HepG2 (cell line): ENCODE measurements at regions not wholly inside any gene's neighbourhood (a gene's known extent, or its start where the extent isn't known, plus 50 kb on each side); places are given as distances from the start of the nearest gene placed in this dataset.

ENCODE experiments used
- ATAC-seq: fragments of 200-7000 bp; cut with Tn5 transposase; 3 replicates; pipeline ENCODE4 v1.9.1; 2020; ENCODE audit warnings: mild to moderate bottlenecking, moderate library complexity
- BruUV-seq: library from RNA; stranded (reverse); fragments of 400-500 nt; replicated peaks from 2 replicates; lab custom pipeline; 2021; lab: Mats Ljungman, UMichigan
- CTCF ChIA-PET: fragments of 300-600 bp; formaldehyde crosslinking; extraction: SDS; loops from one replicate; lab custom pipeline; 2021; ENCODE audit warnings: low total read pairs, inconsistent platforms, low intra/inter-chr PET ratio; lab: Yijun Ruan, JAX
- POLR2A ChIA-PET: fragments of 350-600 bp; sonication (Branson Sonifier 250); formaldehyde crosslinking; loops from one replicate; lab custom pipeline; 2020; ENCODE audit warnings: antibody characterized with exemption, inconsistent platforms; lab: Yijun Ruan, JAX
- DNase-seq: peaks from one replicate; pipeline ENCODE4 v3.0.0-alpha.2; 2015; ENCODE audit warnings: low spot score
- FAIRE-seq: peaks from 3 replicates; lab custom pipeline; 2011; peaks lifted over from hg19 to GRCh38; lab: Jason Lieb, UNC
- H2AFZ ChIP-seq: one replicate; pipeline ENCODE4 v1.6.1; 2011; ENCODE audit warnings: low read length, inconsistent platforms
- H3K27ac ChIP-seq: fragments of 300-600 bp; 3 replicates; pipeline ENCODE4 v1.8.0; 2011; ENCODE audit warnings: mixed run types, mild to moderate bottlenecking, mixed read lengths, low read length, inconsistent platforms; ENCODE audit not compliant: insufficient read depth; ENCODE audit errors: extremely low read length
- H3K27me3 ChIP-seq, 2 experiments: fragments of 200-600 bp in 1 of 2; 2 replicates in 1 of 2; 3 replicates in 1 of 2; pipeline versions ENCODE4 v1.6.0 to v1.8.0; 2011; ENCODE audit warnings: low read length in 2 of 2, mild to moderate bottlenecking in 2 of 2, moderate library complexity in 2 of 2, inconsistent platforms in 1 of 2; ENCODE audit not compliant: insufficient read depth in 2 of 2, control insufficient read depth in 1 of 2
- H3K36me3 ChIP-seq, 2 experiments: fragments of 200-600 bp in 1 of 2; replicated peaks in 1 of 2; 2 replicates in 1 of 2; 3 replicates in 1 of 2; pipeline versions ENCODE4 v1.5.1 to v1.8.0; 2011; ENCODE audit warnings: low read length in 2 of 2, inconsistent platforms in 1 of 2; ENCODE audit not compliant: insufficient read depth in 2 of 2, control insufficient read depth in 1 of 2
- H3K4me1 ChIP-seq: 2 replicates; pipeline ENCODE4 v1.5.1; 2012; ENCODE audit warnings: low read length, inconsistent platforms; ENCODE audit not compliant: insufficient read depth
- H3K4me2 ChIP-seq: 2 replicates; pipeline ENCODE4 v1.6.0; 2011; ENCODE audit warnings: low read depth, low read length, inconsistent platforms
- H3K4me3 ChIP-seq, 3 experiments: fragments of 200-600 bp in 1 of 3; sonication (generic), shearing (Covaris generic) in 1 of 3; replicated peaks in 1 of 3; 2 replicates each; pipeline ENCODE4 v1.5.1; 2011 to 2016; ENCODE audit warnings: low read length in 3 of 3, inconsistent platforms in 2 of 3, low read depth in 2 of 3, mild to moderate bottlenecking in 2 of 3, control low read depth in 1 of 3, mixed read lengths in 1 of 3; ENCODE audit not compliant: insufficient read depth in 1 of 3
- H3K79me2 ChIP-seq: one replicate; pipeline ENCODE4 v1.6.1; 2011; ENCODE audit warnings: low read length, inconsistent platforms; ENCODE audit not compliant: insufficient read depth
- H3K9ac ChIP-seq: 2 replicates; pipeline ENCODE4 v1.6.0; 2011; ENCODE audit warnings: mild to moderate bottlenecking, low read depth, low read length, inconsistent platforms; ENCODE audit not compliant: insufficient read depth
- H3K9me3 ChIP-seq: 2 replicates; pipeline ENCODE4 v1.5.1; 2012; ENCODE audit warnings: mild to moderate bottlenecking, low read length
- H4K20me1 ChIP-seq: 2 replicates; pipeline ENCODE4 v1.6.0; 2011; ENCODE audit warnings: inconsistent platforms, mild to moderate bottlenecking, low read length, moderate library complexity; ENCODE audit not compliant: insufficient read depth
- AGO1 ChIP-seq: fragments of 200-400 bp; formaldehyde crosslinking; IDR thresholded peaks from 2 replicates; pipeline ENCODE4 v1.6.1; 2017; ENCODE audit warnings: mild to moderate bottlenecking, low read depth, low read length, moderate library complexity; ENCODE audit not compliant: poor library complexity, severe bottlenecking
- CHD2 ChIP-seq: IDR thresholded peaks from 2 replicates; pipeline ENCODE4 v1.6.1; 2011; ENCODE audit warnings: low read depth, low read length, improper control_type of control experiment
- SMARCC2 ChIP-seq: fragments of 450-650 bp; IDR thresholded peaks from 2 replicates; pipeline ENCODE4 v1.6.1; 2017; ENCODE audit warnings: antibody characterized with exemption, mild to moderate bottlenecking
- SPEN ChIP-seq: sonication (generic); formaldehyde crosslinking; IDR thresholded peaks from 2 replicates; pipeline ENCODE4 v1.5.1; 2020; ENCODE audit warnings: low read depth, mild to moderate bottlenecking, missing genetic modification reagents
- ZNF20 ChIP-seq: sonication (generic); formaldehyde crosslinking; IDR thresholded peaks from 2 replicates; pipeline ENCODE4 v1.4.0; 2020; ENCODE audit warnings: mild to moderate bottlenecking, moderate library complexity, missing genetic modification reagents
- ZNF280B ChIP-seq: sonication (generic); formaldehyde crosslinking; IDR thresholded peaks from 2 replicates; pipeline ENCODE4 v1.5.0; 2020; ENCODE audit warnings: missing genetic modification reagents, mild to moderate bottlenecking, borderline replicate concordance
- ZNF34 ChIP-seq: sonication (generic); formaldehyde crosslinking; IDR thresholded peaks from 2 replicates; pipeline ENCODE4 v1.4.0; 2020; ENCODE audit warnings: mild to moderate bottlenecking, missing genetic modification reagents, borderline replicate concordance
- ZNF558 ChIP-seq: sonication (generic); formaldehyde crosslinking; IDR thresholded peaks from 2 replicates; pipeline ENCODE4 v1.9.0; 2022; ENCODE audit warnings: mild to moderate bottlenecking, missing genetic modification reagents, borderline replicate concordance
- WGBS: methylation state at CpG from one replicate; pipeline ENCODE4 v1.1.6; 2017; ENCODE audit warnings: low lambda C conversion rate; 5-methylcytosine and 5-hydroxymethylcytosine counted together
- in situ Hi-C: cut with HindIII; loops from 2 replicates; pipeline ENCODE4 v1.10.0; 2017; ENCODE audit warnings: low pct_unique_long_range_greater_than_20kb; ENCODE audit not compliant: extremely low pct_ligation_motif_present
- intact Hi-C: fragments of 100-400 bp; cut with micrococcal nuclease; formaldehyde crosslinking; loops from one replicate; pipeline ENCODE4 v1.10.0; 2022; ENCODE audit not compliant: unreplicated experiment
- TF ChIP-seq, protein P1 (sequence below): sonication (generic); formaldehyde crosslinking; IDR thresholded peaks from 2 replicates; pipeline ENCODE4 v1.4.0; 2020; ENCODE audit warnings: mild to moderate bottlenecking, missing genetic modification reagents
- TF ChIP-seq, protein P2 (sequence below): sonication (generic); formaldehyde crosslinking; IDR thresholded peaks from 2 replicates; pipeline ENCODE4 v1.5.0; 2020; ENCODE audit warnings: mild to moderate bottlenecking, missing genetic modification reagents

- H3K27ac ChIP-seq, result no peak overlapping the region
- ATAC-seq, result no peak
- peaks cover 71% of the 10 kb centered on the region for H3K9me3 ChIP-seq
- DNase-seq, result no peak
- no peaks in the 10 kb centered on the region; a peak in 1 of 5 replicates for H3K27me3 ChIP-seq
- no peak overlapping the region for H3K9ac ChIP-seq
- BruUV-seq, result no TSS peak
- no peaks in the 10 kb centered on the region for H3K79me2 ChIP-seq
- ChIA-PET POLR2A (no interaction called here), CTCF (no interaction called here)
- no peak for FAIRE-seq
- no peaks in the 10 kb centered on the region for H4K20me1 ChIP-seq
- intact Hi-C loops (no loop called here), in situ Hi-C loops (no loop called here)
- WGBS, result 47% methylated on average over 5 of the region's 5 CpGs
- H3K36me3 ChIP-seq, result no peaks in the 10 kb centered on the region
- no peaks in the 10 kb centered on the region for H3K4me1 ChIP-seq
- H2AFZ ChIP-seq, result no peak overlapping the region
- no peak overlapping the region for H3K4me3 ChIP-seq
- H3K4me2 ChIP-seq, result no peak overlapping the region
- TF ChIP-seq CHD2, result no peak
- TF ChIP-seq, protein P1, sequence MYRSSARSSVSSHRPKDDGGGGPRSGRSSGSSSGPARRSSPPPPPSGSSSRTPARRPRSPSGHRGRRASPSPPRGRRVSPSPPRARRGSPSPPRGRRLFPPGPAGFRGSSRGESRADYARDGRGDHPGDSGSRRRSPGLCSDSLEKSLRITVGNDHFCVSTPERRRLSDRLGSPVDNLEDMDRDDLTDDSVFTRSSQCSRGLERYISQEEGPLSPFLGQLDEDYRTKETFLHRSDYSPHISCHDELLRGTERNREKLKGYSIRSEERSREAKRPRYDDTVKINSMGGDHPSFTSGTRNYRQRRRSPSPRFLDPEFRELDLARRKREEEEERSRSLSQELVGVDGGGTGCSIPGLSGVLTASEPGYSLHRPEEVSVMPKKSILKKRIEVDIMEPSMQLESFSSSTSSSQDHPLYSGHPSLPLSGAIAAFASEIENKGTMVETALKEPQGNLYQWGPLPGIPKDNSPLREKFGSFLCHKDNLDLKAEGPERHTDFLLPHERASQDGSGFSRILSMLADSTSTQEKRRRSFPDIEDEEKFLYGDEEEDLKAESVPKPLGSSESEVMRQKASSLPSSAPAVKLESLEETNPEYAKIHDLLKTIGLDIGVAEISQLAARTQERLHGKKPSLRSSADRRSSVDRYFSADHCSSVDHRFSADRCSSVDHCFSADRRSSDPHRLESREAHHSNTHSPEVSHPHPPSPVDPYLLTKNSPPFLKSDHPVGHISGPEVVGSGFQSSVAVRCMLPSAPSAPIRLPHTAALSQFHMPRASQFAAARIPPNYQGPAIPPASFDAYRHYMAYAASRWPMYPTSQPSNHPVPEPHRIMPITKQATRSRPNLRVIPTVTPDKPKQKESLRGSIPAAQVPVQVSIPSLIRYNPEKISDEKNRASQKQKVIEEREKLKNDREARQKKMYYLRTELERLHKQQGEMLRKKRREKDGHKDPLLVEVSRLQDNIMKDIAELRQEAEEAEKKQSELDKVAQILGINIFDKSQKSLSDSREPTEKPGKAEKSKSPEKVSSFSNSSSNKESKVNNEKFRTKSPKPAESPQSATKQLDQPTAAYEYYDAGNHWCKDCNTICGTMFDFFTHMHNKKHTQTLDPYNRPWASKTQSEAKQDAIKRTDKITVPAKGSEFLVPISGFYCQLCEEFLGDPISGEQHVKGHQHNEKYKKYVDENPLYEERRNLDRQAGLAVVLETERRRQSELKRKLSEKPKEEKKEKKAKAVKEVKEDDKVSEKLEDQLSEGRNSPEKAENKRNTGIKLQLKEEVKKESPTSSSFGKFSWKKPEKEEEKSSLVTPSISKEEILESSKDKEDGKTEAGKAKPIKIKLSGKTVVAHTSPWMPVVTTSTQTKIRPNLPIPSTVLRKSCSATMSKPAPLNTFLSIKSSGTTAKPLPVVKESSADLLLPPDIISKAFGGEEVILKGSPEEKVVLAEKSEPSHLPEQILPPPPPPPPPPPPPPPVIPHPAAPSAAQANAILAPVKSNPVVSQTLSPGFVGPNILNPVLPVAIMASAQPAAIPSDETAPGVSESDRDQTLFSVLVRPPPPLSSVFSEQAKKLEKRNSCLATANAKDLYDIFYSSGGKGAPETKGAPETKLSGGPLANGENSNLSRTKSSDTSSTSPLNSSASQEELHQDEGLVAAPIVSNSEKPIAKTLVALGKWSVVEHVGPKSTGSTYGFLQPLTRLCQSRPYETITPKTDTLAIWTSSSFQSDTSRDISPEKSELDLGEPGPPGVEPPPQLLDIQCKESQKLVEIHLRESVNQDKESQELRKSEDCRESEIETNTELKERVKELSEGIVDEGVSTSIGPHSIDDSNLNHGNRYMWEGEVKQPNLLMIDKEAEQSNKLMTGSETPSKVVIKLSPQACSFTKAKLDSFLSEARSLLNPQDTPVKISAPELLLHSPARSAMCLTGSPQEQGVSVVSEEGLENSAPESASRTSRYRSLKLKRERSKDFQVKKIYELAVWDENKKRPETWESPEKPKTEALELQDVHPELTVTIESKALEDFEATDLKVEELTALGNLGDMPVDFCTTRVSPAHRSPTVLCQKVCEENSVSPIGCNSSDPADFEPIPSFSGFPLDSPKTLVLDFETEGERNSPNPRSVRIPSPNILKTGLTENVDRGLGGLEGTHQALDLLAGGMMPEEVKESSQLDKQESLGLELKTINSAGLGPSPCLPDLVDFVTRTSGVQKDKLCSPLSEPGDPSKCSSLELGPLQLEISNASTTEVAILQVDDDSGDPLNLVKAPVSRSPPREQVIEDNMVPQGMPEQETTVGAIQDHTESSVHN (CRISPR knock-in tag), result no peak
- no peak for TF ChIP-seq ZNF558 (CRISPR knock-in tag)
- TF ChIP-seq SPEN (CRISPR knock-in tag), result no peak
- no peak for TF ChIP-seq ZNF20 (CRISPR knock-in tag)
- TF ChIP-seq AGO1, result no peak
- no peak for TF ChIP-seq ZNF280B (CRISPR knock-in tag)
- TF ChIP-seq, protein P2, sequence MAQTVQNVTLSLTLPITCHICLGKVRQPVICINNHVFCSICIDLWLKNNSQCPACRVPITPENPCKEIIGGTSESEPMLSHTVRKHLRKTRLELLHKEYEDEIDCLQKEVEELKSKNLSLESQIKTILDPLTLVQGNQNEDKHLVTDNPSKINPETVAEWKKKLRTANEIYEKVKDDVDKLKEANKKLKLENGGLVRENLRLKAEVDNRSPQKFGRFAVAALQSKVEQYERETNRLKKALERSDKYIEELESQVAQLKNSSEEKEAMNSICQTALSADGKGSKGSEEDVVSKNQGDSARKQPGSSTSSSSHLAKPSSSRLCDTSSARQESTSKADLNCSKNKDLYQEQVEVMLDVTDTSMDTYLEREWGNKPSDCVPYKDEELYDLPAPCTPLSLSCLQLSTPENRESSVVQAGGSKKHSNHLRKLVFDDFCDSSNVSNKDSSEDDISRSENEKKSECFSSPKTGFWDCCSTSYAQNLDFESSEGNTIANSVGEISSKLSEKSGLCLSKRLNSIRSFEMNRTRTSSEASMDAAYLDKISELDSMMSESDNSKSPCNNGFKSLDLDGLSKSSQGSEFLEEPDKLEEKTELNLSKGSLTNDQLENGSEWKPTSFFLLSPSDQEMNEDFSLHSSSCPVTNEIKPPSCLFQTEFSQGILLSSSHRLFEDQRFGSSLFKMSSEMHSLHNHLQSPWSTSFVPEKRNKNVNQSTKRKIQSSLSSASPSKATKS (CRISPR knock-in tag), result no peak
- TF ChIP-seq SMARCC2, result no peak
- TF ChIP-seq ZNF34 (CRISPR knock-in tag), result no peak
These were observed 748.9 kb upstream of the ADGRB3 start for GRCh38 chr6:67886036-67886707.
